H9 (cell line): ENCODE measurements at regions not wholly inside any gene's neighbourhood (a gene's known extent, or its start where the extent isn't known, plus 50 kb on each side); places are given as distances from the start of the nearest gene placed in this dataset.

ENCODE experiments used
- DNase-seq: peaks from one replicate; pipeline ENCODE4 v3.0.0-alpha.2; 2017
- H2AFZ ChIP-seq: one replicate; pipeline ENCODE4 v1.6.1; 2013; ENCODE audit warnings: mild to moderate bottlenecking, low read length, control low read depth, moderate library complexity
- H2AK5ac ChIP-seq: 2 replicates; pipeline ENCODE4 v1.6.1; 2013; ENCODE audit warnings: low read length, control low read depth, mixed read lengths; ENCODE audit not compliant: insufficient read length
- H2BK120ac ChIP-seq: one replicate; pipeline ENCODE4 v1.6.1; 2013; ENCODE audit warnings: low read depth, mild to moderate bottlenecking, low read length, control low read depth, inconsistent platforms; ENCODE audit not compliant: poor library complexity, severe bottlenecking
- H2BK12ac ChIP-seq: 2 replicates; pipeline ENCODE4 v1.6.1; 2013; ENCODE audit warnings: low read length, control low read depth, mixed read lengths, low read depth; ENCODE audit not compliant: insufficient read length
- H2BK15ac ChIP-seq: 2 replicates; pipeline ENCODE4 v1.6.1; 2013; ENCODE audit warnings: low read depth, low read length, control low read depth
- H2BK20ac ChIP-seq: one replicate; pipeline ENCODE4 v1.6.1; 2013; ENCODE audit warnings: low read depth, mild to moderate bottlenecking, low read length, control low read depth, inconsistent platforms; ENCODE audit not compliant: poor library complexity, severe bottlenecking
- H2BK5ac ChIP-seq: 2 replicates; pipeline ENCODE4 v1.6.1; 2013; ENCODE audit warnings: low read length, control low read depth, mixed read lengths; ENCODE audit not compliant: insufficient read length
- H3K14ac ChIP-seq: 2 replicates; pipeline ENCODE4 v1.6.1; 2013; ENCODE audit warnings: low read length, control low read depth; ENCODE audit not compliant: insufficient read depth
- H3K18ac ChIP-seq: 2 replicates; pipeline ENCODE4 v1.6.1; 2013; ENCODE audit warnings: low read depth, mild to moderate bottlenecking, mixed read lengths, low read length, control low read depth; ENCODE audit not compliant: insufficient read length
- H3K23ac ChIP-seq: 2 replicates; pipeline ENCODE4 v1.6.1; 2013; ENCODE audit warnings: low read length, control low read depth, mixed read lengths, low read depth; ENCODE audit not compliant: insufficient read length
- H3K23me2 ChIP-seq: 2 replicates; pipeline ENCODE4 v1.6.1; 2013; ENCODE audit warnings: low read depth, mild to moderate bottlenecking, mixed read lengths, low read length, control low read depth; ENCODE audit not compliant: insufficient read length, poor library complexity, severe bottlenecking
- H3K27ac ChIP-seq: 2 replicates; pipeline ENCODE4 v1.5.1; 2013; ENCODE audit warnings: low read length, control low read depth, mixed read lengths, low read depth; ENCODE audit not compliant: insufficient read length
- H3K27me3 ChIP-seq: 2 replicates; pipeline ENCODE4 v1.6.1; 2013; ENCODE audit warnings: low read length, control low read depth, inconsistent platforms; ENCODE audit not compliant: insufficient read depth
- H3K4ac ChIP-seq: 2 replicates; pipeline ENCODE4 v1.6.1; 2013; ENCODE audit warnings: low read depth, mild to moderate bottlenecking, control low read depth, inconsistent platforms, low read length, moderate library complexity
- H3K4me1 ChIP-seq: 2 replicates; pipeline ENCODE4 v1.6.1; 2013; ENCODE audit warnings: low read length, control low read depth, inconsistent platforms; ENCODE audit not compliant: insufficient read depth
- H3K4me2 ChIP-seq: 2 replicates; pipeline ENCODE4 v1.6.1; 2013; ENCODE audit warnings: low read length, control low read depth, mixed read lengths; ENCODE audit not compliant: insufficient read length, insufficient read depth
- H3K56ac ChIP-seq: 2 replicates; pipeline ENCODE4 v1.6.1; 2013; ENCODE audit warnings: low read depth, mild to moderate bottlenecking, mixed read lengths, low read length, control low read depth; ENCODE audit not compliant: insufficient read length
- H3K79me1 ChIP-seq: 2 replicates; pipeline ENCODE4 v1.6.1; 2013; ENCODE audit warnings: low read depth, mild to moderate bottlenecking, moderate library complexity, low read length, control low read depth, inconsistent platforms; ENCODE audit not compliant: insufficient read depth, poor library complexity, severe bottlenecking
- H3K79me2 ChIP-seq: 2 replicates; pipeline ENCODE4 v1.6.1; 2013; ENCODE audit warnings: low read length, control low read depth, inconsistent platforms; ENCODE audit not compliant: insufficient read depth
- H3K9ac ChIP-seq: 2 replicates; pipeline ENCODE4 v1.6.1; 2013; ENCODE audit warnings: low read length, control low read depth, mixed read lengths; ENCODE audit not compliant: insufficient read length; ENCODE audit errors: extremely low read depth
- H3K9me3 ChIP-seq: one replicate; pipeline ENCODE4 v1.6.1; 2013; ENCODE audit warnings: low read depth, low read length, inconsistent platforms; ENCODE audit not compliant: control insufficient read depth
- H3T11ph ChIP-seq: one replicate; pipeline ENCODE4 v1.6.1; 2013; ENCODE audit warnings: mild to moderate bottlenecking, low read length, control low read depth, inconsistent platforms
- H4K20me1 ChIP-seq: one replicate; pipeline ENCODE4 v1.6.1; 2013; ENCODE audit not compliant: control insufficient read depth, insufficient read length, insufficient read depth
- H4K5ac ChIP-seq: 2 replicates; pipeline ENCODE4 v1.6.1; 2013; ENCODE audit warnings: low read depth, mild to moderate bottlenecking, mixed read lengths, low read length, control low read depth; ENCODE audit not compliant: insufficient read length
- H4K8ac ChIP-seq: replicated peaks from 2 replicates; pipeline ENCODE4 v1.6.1; 2013; ENCODE audit warnings: low read length, control low read depth, mixed read lengths, low read depth; ENCODE audit not compliant: insufficient read length
- H4K91ac ChIP-seq: 2 replicates; pipeline ENCODE4 v1.6.1; 2013; ENCODE audit warnings: low read depth, mild to moderate bottlenecking, moderate library complexity, mixed read lengths, low read length, control low read depth; ENCODE audit not compliant: insufficient read length
- H3K27ac Mint-ChIP-seq, 3 experiments: 2 replicates in 2 of 3; 3 replicates in 1 of 3; pipeline ENCODE4 v1.8.0; 2020 to 2021; ENCODE audit warnings: mixed read lengths in 3 of 3, mild to moderate bottlenecking in 1 of 3, moderate library complexity in 1 of 3
- H3K27me3 Mint-ChIP-seq: 2 replicates; pipeline ENCODE4 v1.8.0; 2021; ENCODE audit warnings: low read depth, mild to moderate bottlenecking, moderate library complexity, mixed read lengths
- H3K36me3 Mint-ChIP-seq, 3 experiments: 2 replicates in 2 of 3; 3 replicates in 1 of 3; pipeline ENCODE4 v1.8.0; 2020 to 2021; ENCODE audit warnings: low read depth in 3 of 3, mixed read lengths in 3 of 3; ENCODE audit not compliant: insufficient read depth in 1 of 3
- H3K4me1 Mint-ChIP-seq, 2 experiments: 2 replicates each; pipeline ENCODE4 v1.8.0; 2020; ENCODE audit warnings: mixed read lengths in 2 of 2
- H3K4me3 Mint-ChIP-seq, 2 experiments: 2 replicates in 1 of 2; 3 replicates in 1 of 2; pipeline ENCODE4 v1.8.0; 2020 to 2021; ENCODE audit warnings: mild to moderate bottlenecking in 2 of 2, mixed read lengths in 2 of 2, moderate library complexity in 1 of 2
- H3K9me3 Mint-ChIP-seq, 2 experiments: 2 replicates in 1 of 2; 3 replicates in 1 of 2; pipeline ENCODE4 v1.8.0; 2020; ENCODE audit warnings: mild to moderate bottlenecking in 2 of 2, mixed read lengths in 2 of 2, moderate library complexity in 1 of 2
- CTCF ChIP-seq: fragments of 200-600 bp; sonication (generic); conservative IDR thresholded peaks from 3 replicates; pipeline ENCODE4 v1.8.0; 2021; ENCODE audit warnings: antibody characterized with exemption, mild to moderate bottlenecking
- WGBS: extraction: QIAGEN DNeasy Blood & Tissue Kit; methylation state at CpG from one replicate; pipeline ENCODE4 v1.1.7; 2013; ENCODE audit warnings: missing lambda C conversion rate, low lambda C conversion rate, mixed read lengths; ENCODE audit not compliant: insufficient read length; ENCODE audit errors: extremely low coverage; 5-methylcytosine and 5-hydroxymethylcytosine counted together

- H3T11ph ChIP-seq: no peak overlapping the region
- Mint-ChIP-seq H3K36me3 (no peaks in the 10 kb centered on the region), H3K4me3 (no peak overlapping the region), H3K4me1 (peaks cover 9 to 13% of the 10 kb centered on the region in 2 experiments), H3K9me3 (no peaks in the 10 kb centered on the region), H3K27me3 (no peaks in the 10 kb centered on the region), H3K27ac (no peak overlapping the region)
- no peak overlapping the region for H4K5ac ChIP-seq
- no peaks in the 10 kb centered on the region for H3K23me2 ChIP-seq
- WGBS: no CpG with 5 or more reads among the region's 1 CpG
- no peak overlapping the region for H2BK20ac ChIP-seq
- no peak overlapping the region for H3K4ac ChIP-seq
- H2BK12ac ChIP-seq: no peak overlapping the region
- no peaks in the 10 kb centered on the region; the same call in 1 of the 2 replicates for H3K4me1 ChIP-seq
- H2BK15ac ChIP-seq: no peak overlapping the region
- H3K27me3 ChIP-seq: no peaks in the 10 kb centered on the region
- H3K79me1 ChIP-seq: no peaks in the 10 kb centered on the region
- no peak overlapping the region for H3K23ac ChIP-seq
- DNase-seq: no peak
- H4K20me1 ChIP-seq: no peaks in the 10 kb centered on the region
- no peak overlapping the region for H3K27ac ChIP-seq
- H3K4me2 ChIP-seq: no peak overlapping the region
- no peak overlapping the region for H3K56ac ChIP-seq
- H2AK5ac ChIP-seq: no peak overlapping the region
- H3K9me3 ChIP-seq: no peaks in the 10 kb centered on the region
- TF ChIP-seq CTCF: no peak
- no peak overlapping the region for H4K8ac ChIP-seq
- no peak overlapping the region for H3K18ac ChIP-seq
- no peak overlapping the region for H3K9ac ChIP-seq
- H3K14ac ChIP-seq: no peak overlapping the region
- H2AFZ ChIP-seq: no peak overlapping the region
- H4K91ac ChIP-seq: no peak overlapping the region
- H2BK5ac ChIP-seq: no peak overlapping the region
- no peak overlapping the region for H2BK120ac ChIP-seq
- no peaks in the 10 kb centered on the region for H3K79me2 ChIP-seq
Observed at GRCh38 chr2:195534971-195535370, 122.1 kb upstream of the SLC39A10 start.
